OCI-LY3 (cell line): ENCODE measurements at regions not wholly inside any gene's neighbourhood (a gene's known extent, or its start where the extent isn't known, plus 50 kb on each side); places are given as distances from the start of the nearest gene placed in this dataset.

Experiments
- CTCF ChIP-seq: fragments of 200-600, 300-600 bp; sonication (generic); IDR thresholded peaks from 2 replicates; pipeline ENCODE4 v1.5.1; 2014; ENCODE audit warnings: antibody characterized with exemption, low read length, low read depth
- EZH2phosphoT487 ChIP-seq: fragments of 200-600 bp; shearing (Covaris generic); IDR thresholded peaks from 2 replicates; pipeline ENCODE4 v1.6.1; 2018; ENCODE audit warnings: antibody characterized with exemption, mixed run types, low read depth

GRCh38 chr16:60553090-60553757, 1483.0 kb downstream of the CDH8 start:
- TF ChIP-seq CTCF (no peak), EZH2phosphoT487 (no peak)
